ENCODE measurements at regions not wholly inside any gene's neighbourhood (a gene's known extent, or its start where the extent isn't known, plus 50 kb on each side); places are given as distances from the start of the nearest gene placed in this dataset.

- no peak for TF ChIP-seq CTCF (IDR thresholded peaks at IDR 0.05; ENCODE audit: low read depth, low read length)
- no peak overlapping the region for H3K4me3 ChIP-seq (ENCODE audit: low read depth, low read length)
Observed at GRCh38 chr5:159638481-159638880, 277.8 kb upstream of the ADRA1B start.

- no peak for TF ChIP-seq CTCF (IDR thresholded peaks at IDR 0.05; ENCODE audit: low read depth, low read length)
- H3K4me3 ChIP-seq (ENCODE audit: low read depth, low read length): no peak overlapping the region
Observed at GRCh38 chr5:159638954-159639559, 277.2 kb upstream of the ADRA1B start.

GRCh38 chr5:159639590-159639989 lies 276.7 kb upstream of the ADRA1B start:
- no peak for TF ChIP-seq CTCF (IDR thresholded peaks at IDR 0.05; ENCODE audit: low read depth, low read length)
- H3K4me3 ChIP-seq (ENCODE audit: low read depth, low read length): no peak overlapping the region

- no peak overlapping the region for H3K4me3 ChIP-seq (ENCODE audit: low read depth, low read length)
- no peak for TF ChIP-seq CTCF (IDR thresholded peaks at IDR 0.05; ENCODE audit: low read depth, low read length)
Observed at GRCh38 chr5:159640446-159640845, 275.8 kb upstream of the ADRA1B start.

GRCh38 chr5:159640921-159641320 lies 275.4 kb upstream of the ADRA1B start:
- H3K4me3 ChIP-seq (ENCODE audit: low read depth, low read length): no peak overlapping the region
- TF ChIP-seq CTCF (IDR thresholded peaks at IDR 0.05; ENCODE audit: low read depth, low read length): no peak

GRCh38 chr5:159641371-159642039 lies 274.8 kb upstream of the ADRA1B start:
- TF ChIP-seq CTCF (IDR thresholded peaks at IDR 0.05; ENCODE audit: low read depth, low read length): no peak
- no peak overlapping the region for H3K4me3 ChIP-seq (ENCODE audit: low read depth, low read length)

- TF ChIP-seq CTCF (IDR thresholded peaks at IDR 0.05; ENCODE audit: low read depth, low read length): no peak
Observed at GRCh38 chr5:159642379-159642778, 273.9 kb upstream of the ADRA1B start.

More at GRCh38 chr5:159642379-159642778, 273.9 kb upstream of the ADRA1B start:
- no peak overlapping the region for H3K4me3 ChIP-seq (ENCODE audit: low read depth, low read length)
